GM12878 (cell line): ENCODE measurements at regions not wholly inside any gene's neighbourhood (a gene's known extent, or its start where the extent isn't known, plus 50 kb on each side); places are given as distances from the start of the nearest gene placed in this dataset.

Experiments
- CBFB ChIP-seq: IDR thresholded peaks from 2 replicates; pipeline ENCODE4 v1.6.1; 2016; ENCODE audit warnings: antibody characterized with exemption, low read depth
- LARP7 ChIP-seq: fragments of 450-650 bp; IDR thresholded peaks from 2 replicates; pipeline ENCODE4 v1.6.1; 2017; ENCODE audit warnings: mild to moderate bottlenecking
- NFYB ChIP-seq: IDR thresholded peaks from 2 replicates; pipeline ENCODE4 v1.6.1; 2011; ENCODE audit warnings: low read depth, mild to moderate bottlenecking, low read length, improper control_type of control experiment, moderate library complexity; ENCODE audit not compliant: insufficient read depth
- NRF1 ChIP-seq: conservative IDR thresholded peaks from 2 replicates; pipeline ENCODE4 v1.6.1; 2011; ENCODE audit warnings: mild to moderate bottlenecking, low read depth, low read length, improper control_type of control experiment
- POLR2A ChIP-seq: IDR thresholded peaks from 2 replicates; pipeline ENCODE4 v1.6.1; 2011; ENCODE audit warnings: low read depth, mild to moderate bottlenecking, low read length
- RELA ChIP-seq: fragments of 450-650 bp; IDR thresholded peaks from 2 replicates; pipeline ENCODE4 v1.8.0; 2014; ENCODE audit warnings: borderline replicate concordance; ENCODE audit not compliant: partially characterized antibody
- TAF1 ChIP-seq: IDR thresholded peaks from 2 replicates; pipeline ENCODE4 v1.6.1; 2011; ENCODE audit warnings: mild to moderate bottlenecking, low read depth, low read length, borderline replicate concordance
- ZNF384 ChIP-seq: IDR thresholded peaks from 2 replicates; pipeline ENCODE4 v1.6.1; 2012; ENCODE audit warnings: low read depth, mild to moderate bottlenecking, low read length, improper control_type of control experiment, borderline replicate concordance
- TF ChIP-seq, protein P1 (sequence below): IDR thresholded peaks from 2 replicates; pipeline ENCODE4 v1.6.1; 2011; ENCODE audit warnings: borderline replicate concordance, low read depth, mild to moderate bottlenecking, moderate library complexity, low read length; ENCODE audit not compliant: insufficient read depth, poor library complexity, severe bottlenecking
- TF ChIP-seq, protein P2 (sequence below), 3 experiments: IDR thresholded peaks in 2 of 3; conservative IDR thresholded peaks in 1 of 3; 2 replicates each; pipeline ENCODE4 v1.5.1; 2011; ENCODE audit warnings: low read depth in 3 of 3, low read length in 3 of 3, mild to moderate bottlenecking in 3 of 3, control low read depth in 2 of 3, moderate library complexity in 2 of 3, inconsistent platforms in 1 of 3, mixed read lengths in 1 of 3; ENCODE audit not compliant: control insufficient read depth in 2 of 3, insufficient read depth in 1 of 3; ENCODE audit errors: extremely low read depth in 1 of 3
- TF ChIP-seq, protein P3 (sequence below): IDR thresholded peaks from 2 replicates; pipeline ENCODE4 v1.6.1; 2012; ENCODE audit warnings: improper control_type of control experiment, low read depth, low read length; ENCODE audit not compliant: insufficient replicate concordance
- TF ChIP-seq, protein P4 (sequence below): fragments of 450-650 bp; IDR thresholded peaks from 2 replicates; pipeline ENCODE4 v1.6.1; 2017; ENCODE audit warnings: mild to moderate bottlenecking, moderate library complexity
- TF ChIP-seq, protein P5 (sequence below): IDR thresholded peaks from 2 replicates; pipeline ENCODE4 v1.6.1; 2011; ENCODE audit warnings: low read depth, low read length, improper control_type of control experiment, borderline replicate concordance
- TF ChIP-seq, protein P6 (sequence below): IDR thresholded peaks from 2 replicates; pipeline ENCODE4 v1.6.1; 2012; ENCODE audit warnings: low read depth, low read length, improper control_type of control experiment

DNA sequence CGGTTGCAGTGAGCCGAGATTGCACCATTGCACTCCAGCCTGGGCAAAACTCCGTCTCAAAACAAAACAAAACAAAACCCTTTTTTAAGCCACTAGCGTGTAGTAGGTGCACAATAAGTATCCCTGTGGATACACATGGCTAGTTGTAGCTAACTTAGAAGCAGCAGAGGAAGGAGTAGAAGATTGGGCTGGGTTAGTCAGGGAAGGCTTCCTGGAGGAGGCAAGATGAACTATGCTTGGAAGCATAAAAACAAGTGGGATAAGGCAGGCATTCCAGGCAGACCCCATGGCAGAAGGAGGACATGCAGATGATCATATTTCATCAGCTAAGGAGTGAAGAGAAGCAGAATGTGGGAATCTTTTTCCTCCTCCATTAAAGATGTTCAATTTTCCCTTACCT is 83.4 kb downstream of the IRX5 start:
- TF ChIP-seq, protein P1, sequence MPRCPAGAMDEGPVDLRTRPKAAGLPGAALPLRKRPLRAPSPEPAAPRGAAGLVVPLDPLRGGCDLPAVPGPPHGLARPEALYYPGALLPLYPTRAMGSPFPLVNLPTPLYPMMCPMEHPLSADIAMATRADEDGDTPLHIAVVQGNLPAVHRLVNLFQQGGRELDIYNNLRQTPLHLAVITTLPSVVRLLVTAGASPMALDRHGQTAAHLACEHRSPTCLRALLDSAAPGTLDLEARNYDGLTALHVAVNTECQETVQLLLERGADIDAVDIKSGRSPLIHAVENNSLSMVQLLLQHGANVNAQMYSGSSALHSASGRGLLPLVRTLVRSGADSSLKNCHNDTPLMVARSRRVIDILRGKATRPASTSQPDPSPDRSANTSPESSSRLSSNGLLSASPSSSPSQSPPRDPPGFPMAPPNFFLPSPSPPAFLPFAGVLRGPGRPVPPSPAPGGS: no peak
- TF ChIP-seq RELA (no peak), NFYB (no peak), NRF1 (no peak), ZNF384 (no peak), LARP7 (no peak), TAF1 (no peak), CBFB (no peak), POLR2A (no peak)
- TF ChIP-seq, protein P2, sequence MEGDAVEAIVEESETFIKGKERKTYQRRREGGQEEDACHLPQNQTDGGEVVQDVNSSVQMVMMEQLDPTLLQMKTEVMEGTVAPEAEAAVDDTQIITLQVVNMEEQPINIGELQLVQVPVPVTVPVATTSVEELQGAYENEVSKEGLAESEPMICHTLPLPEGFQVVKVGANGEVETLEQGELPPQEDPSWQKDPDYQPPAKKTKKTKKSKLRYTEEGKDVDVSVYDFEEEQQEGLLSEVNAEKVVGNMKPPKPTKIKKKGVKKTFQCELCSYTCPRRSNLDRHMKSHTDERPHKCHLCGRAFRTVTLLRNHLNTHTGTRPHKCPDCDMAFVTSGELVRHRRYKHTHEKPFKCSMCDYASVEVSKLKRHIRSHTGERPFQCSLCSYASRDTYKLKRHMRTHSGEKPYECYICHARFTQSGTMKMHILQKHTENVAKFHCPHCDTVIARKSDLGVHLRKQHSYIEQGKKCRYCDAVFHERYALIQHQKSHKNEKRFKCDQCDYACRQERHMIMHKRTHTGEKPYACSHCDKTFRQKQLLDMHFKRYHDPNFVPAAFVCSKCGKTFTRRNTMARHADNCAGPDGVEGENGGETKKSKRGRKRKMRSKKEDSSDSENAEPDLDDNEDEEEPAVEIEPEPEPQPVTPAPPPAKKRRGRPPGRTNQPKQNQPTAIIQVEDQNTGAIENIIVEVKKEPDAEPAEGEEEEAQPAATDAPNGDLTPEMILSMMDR (IDR thresholded peaks at IDR 0.05 in 2 of 3, conservative IDR thresholded peaks at IDR 0.05 in 1 of 3; ENCODE audit: control insufficient read depth in 2 of 3, extremely low read depth in 1 of 3, insufficient read depth in 1 of 3, low read depth in 3 of 3, low read length in 3 of 3): no peak
- TF ChIP-seq, protein P3, sequence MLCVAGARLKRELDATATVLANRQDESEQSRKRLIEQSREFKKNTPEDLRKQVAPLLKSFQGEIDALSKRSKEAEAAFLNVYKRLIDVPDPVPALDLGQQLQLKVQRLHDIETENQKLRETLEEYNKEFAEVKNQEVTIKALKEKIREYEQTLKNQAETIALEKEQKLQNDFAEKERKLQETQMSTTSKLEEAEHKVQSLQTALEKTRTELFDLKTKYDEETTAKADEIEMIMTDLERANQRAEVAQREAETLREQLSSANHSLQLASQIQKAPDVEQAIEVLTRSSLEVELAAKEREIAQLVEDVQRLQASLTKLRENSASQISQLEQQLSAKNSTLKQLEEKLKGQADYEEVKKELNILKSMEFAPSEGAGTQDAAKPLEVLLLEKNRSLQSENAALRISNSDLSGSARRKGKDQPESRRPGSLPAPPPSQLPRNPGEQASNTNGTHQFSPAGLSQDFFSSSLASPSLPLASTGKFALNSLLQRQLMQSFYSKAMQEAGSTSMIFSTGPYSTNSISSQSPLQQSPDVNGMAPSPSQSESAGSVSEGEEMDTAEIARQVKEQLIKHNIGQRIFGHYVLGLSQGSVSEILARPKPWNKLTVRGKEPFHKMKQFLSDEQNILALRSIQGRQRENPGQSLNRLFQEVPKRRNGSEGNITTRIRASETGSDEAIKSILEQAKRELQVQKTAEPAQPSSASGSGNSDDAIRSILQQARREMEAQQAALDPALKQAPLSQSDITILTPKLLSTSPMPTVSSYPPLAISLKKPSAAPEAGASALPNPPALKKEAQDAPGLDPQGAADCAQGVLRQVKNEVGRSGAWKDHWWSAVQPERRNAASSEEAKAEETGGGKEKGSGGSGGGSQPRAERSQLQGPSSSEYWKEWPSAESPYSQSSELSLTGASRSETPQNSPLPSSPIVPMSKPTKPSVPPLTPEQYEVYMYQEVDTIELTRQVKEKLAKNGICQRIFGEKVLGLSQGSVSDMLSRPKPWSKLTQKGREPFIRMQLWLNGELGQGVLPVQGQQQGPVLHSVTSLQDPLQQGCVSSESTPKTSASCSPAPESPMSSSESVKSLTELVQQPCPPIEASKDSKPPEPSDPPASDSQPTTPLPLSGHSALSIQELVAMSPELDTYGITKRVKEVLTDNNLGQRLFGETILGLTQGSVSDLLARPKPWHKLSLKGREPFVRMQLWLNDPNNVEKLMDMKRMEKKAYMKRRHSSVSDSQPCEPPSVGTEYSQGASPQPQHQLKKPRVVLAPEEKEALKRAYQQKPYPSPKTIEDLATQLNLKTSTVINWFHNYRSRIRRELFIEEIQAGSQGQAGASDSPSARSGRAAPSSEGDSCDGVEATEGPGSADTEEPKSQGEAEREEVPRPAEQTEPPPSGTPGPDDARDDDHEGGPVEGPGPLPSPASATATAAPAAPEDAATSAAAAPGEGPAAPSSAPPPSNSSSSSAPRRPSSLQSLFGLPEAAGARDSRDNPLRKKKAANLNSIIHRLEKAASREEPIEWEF: no peak
- TF ChIP-seq, protein P4, sequence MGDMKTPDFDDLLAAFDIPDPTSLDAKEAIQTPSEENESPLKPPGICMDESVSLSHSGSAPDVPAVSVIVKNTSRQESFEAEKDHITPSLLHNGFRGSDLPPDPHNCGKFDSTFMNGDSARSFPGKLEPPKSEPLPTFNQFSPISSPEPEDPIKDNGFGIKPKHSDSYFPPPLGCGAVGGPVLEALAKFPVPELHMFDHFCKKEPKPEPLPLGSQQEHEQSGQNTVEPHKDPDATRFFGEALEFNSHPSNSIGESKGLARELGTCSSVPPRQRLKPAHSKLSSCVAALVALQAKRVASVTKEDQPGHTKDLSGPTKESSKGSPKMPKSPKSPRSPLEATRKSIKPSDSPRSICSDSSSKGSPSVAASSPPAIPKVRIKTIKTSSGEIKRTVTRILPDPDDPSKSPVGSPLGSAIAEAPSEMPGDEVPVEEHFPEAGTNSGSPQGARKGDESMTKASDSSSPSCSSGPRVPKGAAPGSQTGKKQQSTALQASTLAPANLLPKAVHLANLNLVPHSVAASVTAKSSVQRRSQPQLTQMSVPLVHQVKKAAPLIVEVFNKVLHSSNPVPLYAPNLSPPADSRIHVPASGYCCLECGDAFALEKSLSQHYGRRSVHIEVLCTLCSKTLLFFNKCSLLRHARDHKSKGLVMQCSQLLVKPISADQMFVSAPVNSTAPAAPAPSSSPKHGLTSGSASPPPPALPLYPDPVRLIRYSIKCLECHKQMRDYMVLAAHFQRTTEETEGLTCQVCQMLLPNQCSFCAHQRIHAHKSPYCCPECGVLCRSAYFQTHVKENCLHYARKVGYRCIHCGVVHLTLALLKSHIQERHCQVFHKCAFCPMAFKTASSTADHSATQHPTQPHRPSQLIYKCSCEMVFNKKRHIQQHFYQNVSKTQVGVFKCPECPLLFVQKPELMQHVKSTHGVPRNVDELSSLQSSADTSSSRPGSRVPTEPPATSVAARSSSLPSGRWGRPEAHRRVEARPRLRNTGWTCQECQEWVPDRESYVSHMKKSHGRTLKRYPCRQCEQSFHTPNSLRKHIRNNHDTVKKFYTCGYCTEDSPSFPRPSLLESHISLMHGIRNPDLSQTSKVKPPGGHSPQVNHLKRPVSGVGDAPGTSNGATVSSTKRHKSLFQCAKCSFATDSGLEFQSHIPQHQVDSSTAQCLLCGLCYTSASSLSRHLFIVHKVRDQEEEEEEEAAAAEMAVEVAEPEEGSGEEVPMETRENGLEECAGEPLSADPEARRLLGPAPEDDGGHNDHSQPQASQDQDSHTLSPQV: no peak
- TF ChIP-seq, protein P5, sequence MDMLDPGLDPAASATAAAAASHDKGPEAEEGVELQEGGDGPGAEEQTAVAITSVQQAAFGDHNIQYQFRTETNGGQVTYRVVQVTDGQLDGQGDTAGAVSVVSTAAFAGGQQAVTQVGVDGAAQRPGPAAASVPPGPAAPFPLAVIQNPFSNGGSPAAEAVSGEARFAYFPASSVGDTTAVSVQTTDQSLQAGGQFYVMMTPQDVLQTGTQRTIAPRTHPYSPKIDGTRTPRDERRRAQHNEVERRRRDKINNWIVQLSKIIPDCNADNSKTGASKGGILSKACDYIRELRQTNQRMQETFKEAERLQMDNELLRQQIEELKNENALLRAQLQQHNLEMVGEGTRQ: no peak
- TF ChIP-seq, protein P6, sequence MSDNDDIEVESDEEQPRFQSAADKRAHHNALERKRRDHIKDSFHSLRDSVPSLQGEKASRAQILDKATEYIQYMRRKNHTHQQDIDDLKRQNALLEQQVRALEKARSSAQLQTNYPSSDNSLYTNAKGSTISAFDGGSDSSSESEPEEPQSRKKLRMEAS: no peak
